ENCODE measurements at regions not wholly inside any gene's neighbourhood (a gene's known extent, or its start where the extent isn't known, plus 50 kb on each side); places are given as distances from the start of the nearest gene placed in this dataset.

- TF ChIP-seq EZH2phosphoT487 (IDR thresholded peaks at IDR 0.05; ENCODE audit: insufficient read depth, low read depth) (no peak), EZH2 (IDR thresholded peaks at IDR 0.05; ENCODE audit: insufficient read depth, poor library complexity, severe bottlenecking) (no peak)
Measured at GRCh38 chr20:7654231-7654630, 286.0 kb downstream of the HAO1 start.

Data from GM23248 (cell line).